ENCODE measurements at regions not wholly inside any gene's neighbourhood (a gene's known extent, or its start where the extent isn't known, plus 50 kb on each side); places are given as distances from the start of the nearest gene placed in this dataset.

GRCh38 chr18:11268741-11269233, 119.4 kb upstream of the PIEZO2 start:
- DNase-seq (ENCODE audit: low read depth) = no peak

- DNase-seq (ENCODE audit: low read depth) = no peak
Measured at GRCh38 chr18:11268153-11268552, 118.8 kb upstream of the PIEZO2 start.

- no peak for DNase-seq (ENCODE audit: low read depth)
Measured at GRCh38 chr18:11266781-11267480, 117.6 kb upstream of the PIEZO2 start.

GRCh38 chr18:11261486-11261885, 112.1 kb upstream of the PIEZO2 start:
- DNase-seq (ENCODE audit: low read depth) = no peak

- no peak for DNase-seq (ENCODE audit: low read depth)
Measured at GRCh38 chr18:11260961-11261461, 111.6 kb upstream of the PIEZO2 start.

GRCh38 chr18:11259469-11260150, 110.2 kb upstream of the PIEZO2 start:
- DNase-seq (ENCODE audit: low read depth) = no peak

- DNase-seq (ENCODE audit: low read depth) = no peak
Measured at GRCh38 chr18:11258039-11258610, 108.8 kb upstream of the PIEZO2 start.

GRCh38 chr18:11256251-11256650, 106.9 kb upstream of the PIEZO2 start:
- no peak for DNase-seq (ENCODE audit: low read depth)

- DNase-seq (ENCODE audit: low read depth) = no peak
Measured at GRCh38 chr18:11251891-11252270, 102.5 kb upstream of the PIEZO2 start.

- no peak for DNase-seq (ENCODE audit: low read depth)
Measured at GRCh38 chr18:11251229-11251890, 102.0 kb upstream of the PIEZO2 start.

GRCh38 chr18:11249391-11249790, 100.0 kb upstream of the PIEZO2 start:
- no peak for DNase-seq (ENCODE audit: low read depth)

- no peak for DNase-seq (ENCODE audit: low read depth)
Measured at GRCh38 chr18:11247381-11247970, 98.1 kb upstream of the PIEZO2 start.

- no peak for DNase-seq (ENCODE audit: low read depth)
Measured at GRCh38 chr18:11246495-11247300, 97.3 kb upstream of the PIEZO2 start.

- DNase-seq (ENCODE audit: low read depth) = no peak
Measured at GRCh38 chr18:11245879-11246278, 96.5 kb upstream of the PIEZO2 start.

- no peak for DNase-seq (ENCODE audit: low read depth)
Measured at GRCh38 chr18:11237484-11237883, 88.1 kb upstream of the PIEZO2 start.

- no peak for DNase-seq (ENCODE audit: low read depth)
Measured at GRCh38 chr18:11237066-11237465, 87.7 kb upstream of the PIEZO2 start.

GRCh38 chr18:11224153-11224552, 74.8 kb upstream of the PIEZO2 start:
- no peak for DNase-seq (ENCODE audit: low read depth)

- DNase-seq (ENCODE audit: low read depth) = no peak
Measured at GRCh38 chr18:11219571-11219970, 70.2 kb upstream of the PIEZO2 start.

GRCh38 chr18:11215216-11215615, 65.8 kb upstream of the PIEZO2 start:
- DNase-seq (ENCODE audit: low read depth) = no peak

GRCh38 chr18:11204020-11204419, 54.7 kb upstream of the PIEZO2 start:
- DNase-seq (ENCODE audit: low read depth) = no peak

GRCh38 chr18:11199477-11199876, 50.1 kb upstream of the PIEZO2 start:
- DNase-seq (ENCODE audit: low read depth) = no peak
